H1 (cell line): ENCODE measurements at regions not wholly inside any gene's neighbourhood (a gene's known extent, or its start where the extent isn't known, plus 50 kb on each side); places are given as distances from the start of the nearest gene placed in this dataset.

Experiments used
- CTCF ChIA-PET: fragments of 300-600 bp; sonication (Branson Sonifier 250); formaldehyde crosslinking; loops from one replicate; lab custom pipeline; 2021; ENCODE audit not compliant: partially characterized antibody; lab: Charles Lee
- POLR2A ChIA-PET: fragments of 300-600 bp; sonication (Branson Sonifier 250); formaldehyde crosslinking; loops from one replicate; lab custom pipeline; 2021; ENCODE audit warnings: inconsistent platforms; ENCODE audit not compliant: partially characterized antibody; lab: Charles Lee
- DNase-seq, 2 experiments: peaks; one replicate each; pipeline versions ENCODE4 v3.0.0 to v3.0.0-alpha.2; 2010 to 2022; ENCODE audit warnings: low spot score in 2 of 2, low read depth in 1 of 2, mixed read lengths in 1 of 2
- FAIRE-seq: peaks from 2 replicates; lab custom pipeline; 2011; peaks lifted over from hg19 to GRCh38; lab: Jason Lieb, UNC
- H2AFZ ChIP-seq: 2 replicates; pipeline ENCODE4 v1.8.1; 2012; ENCODE audit warnings: low read length, inconsistent platforms
- H2AK5ac ChIP-seq: 2 replicates; pipeline ENCODE4 v1.6.1; 2013; ENCODE audit warnings: low read depth, low read length
- H2BK120ac ChIP-seq: replicated peaks from 2 replicates; pipeline ENCODE3; 2013; ENCODE audit warnings: low read depth, low read length, inconsistent platforms
- H2BK12ac ChIP-seq: 2 replicates; pipeline ENCODE4 v1.6.1; 2013; ENCODE audit warnings: low read depth, low read length
- H2BK15ac ChIP-seq: 2 replicates; pipeline ENCODE4 v1.6.1; 2013; ENCODE audit warnings: low read length
- H2BK20ac ChIP-seq: 2 replicates; pipeline ENCODE4 v1.6.1; 2013; ENCODE audit warnings: low read length
- H2BK5ac ChIP-seq: 2 replicates; pipeline ENCODE4 v1.6.1; 2013; ENCODE audit warnings: low read depth, low read length
- H3K14ac ChIP-seq: 2 replicates; pipeline ENCODE4 v1.6.1; 2013; ENCODE audit warnings: inconsistent platforms; ENCODE audit not compliant: insufficient read length
- H3K18ac ChIP-seq: 2 replicates; pipeline ENCODE4 v1.6.1; 2013; ENCODE audit warnings: low read length; ENCODE audit errors: extremely low read depth
- H3K23ac ChIP-seq: 2 replicates; pipeline ENCODE4 v1.6.1; 2013; ENCODE audit warnings: inconsistent platforms; ENCODE audit not compliant: insufficient read length
- H3K23me2 ChIP-seq: 2 replicates; pipeline ENCODE4 v1.6.1; 2013; ENCODE audit warnings: low read depth, low read length
- H3K27ac ChIP-seq: 2 replicates; pipeline ENCODE4 v1.6.1; 2011; ENCODE audit warnings: low read depth, low read length, inconsistent platforms
- H3K27me3 ChIP-seq, 4 experiments: replicated peaks in 1 of 4; 1 replicate in 1 of 4; 2 replicates in 3 of 4; pipeline versions ENCODE4 v1.6.1 to v1.8.1; 2011 to 2013; ENCODE audit warnings: low read length in 3 of 4, mild to moderate bottlenecking in 3 of 4, inconsistent platforms in 2 of 4, mixed read lengths in 2 of 4, moderate library complexity in 1 of 4; ENCODE audit not compliant: control insufficient read depth in 3 of 4, insufficient read depth in 3 of 4; ENCODE audit errors: extremely low read depth in 1 of 4
- H3K36me3 ChIP-seq, 4 experiments: 2 replicates each; pipeline versions ENCODE4 v1.6.1 to v1.8.1; 2011 to 2013; ENCODE audit warnings: mild to moderate bottlenecking in 4 of 4, low read length in 3 of 4, moderate library complexity in 2 of 4, control low read depth in 1 of 4, inconsistent platforms in 1 of 4; ENCODE audit not compliant: insufficient read depth in 4 of 4, control insufficient read depth in 2 of 4
- H3K4ac ChIP-seq: replicated peaks from 2 replicates; pipeline ENCODE3; 2013; ENCODE audit warnings: low read length, low read depth, mixed read lengths, inconsistent platforms; ENCODE audit not compliant: insufficient read length
- H3K4me1 ChIP-seq, 4 experiments: replicated peaks in 1 of 4; 1 replicate in 1 of 4; 2 replicates in 3 of 4; pipeline versions ENCODE4 v1.6.1 to v1.8.1; 2011 to 2013; ENCODE audit warnings: low read length in 3 of 4, inconsistent platforms in 2 of 4, mixed read lengths in 1 of 4; ENCODE audit not compliant: insufficient read depth in 4 of 4, control insufficient read depth in 3 of 4
- H3K4me2 ChIP-seq, 2 experiments: 2 replicates each; pipeline versions ENCODE4 v1.6.1 to v1.8.1; 2011 to 2013; ENCODE audit warnings: low read depth in 2 of 2, low read length in 2 of 2, control low read depth in 1 of 2, inconsistent platforms in 1 of 2, mild to moderate bottlenecking in 1 of 2; ENCODE audit not compliant: insufficient read depth in 1 of 2
- H3K4me3 ChIP-seq, 4 experiments: fragments of 200-600, 300-600 bp in 1 of 4; sonication (generic), shearing (Covaris generic), sonication (Bioruptor Twin) in 1 of 4; 2 replicates each; pipeline versions ENCODE4 v1.5.1 to v1.8.1; 2011 to 2016; ENCODE audit warnings: low read length in 4 of 4, low read depth in 3 of 4, control low read depth in 2 of 4, inconsistent platforms in 2 of 4, mild to moderate bottlenecking in 2 of 4, mixed read lengths in 1 of 4, moderate library complexity in 1 of 4; ENCODE audit not compliant: insufficient read depth in 2 of 4; ENCODE audit errors: extremely low read depth in 1 of 4
- H3K56ac ChIP-seq: replicated peaks from 2 replicates; pipeline ENCODE3; 2013; ENCODE audit warnings: low read depth, mild to moderate bottlenecking, mixed read lengths, low read length, inconsistent platforms; ENCODE audit not compliant: insufficient read length
- H3K79me1 ChIP-seq: 2 replicates; pipeline ENCODE4 v1.6.1; 2013; ENCODE audit warnings: low read depth, low read length, control low read depth
- H3K79me2 ChIP-seq, 2 experiments: 2 replicates each; pipeline versions ENCODE4 v1.6.1 to v1.8.1; 2012 to 2013; ENCODE audit warnings: low read length in 2 of 2, mild to moderate bottlenecking in 2 of 2, inconsistent platforms in 1 of 2; ENCODE audit not compliant: insufficient read depth in 2 of 2, control insufficient read depth in 1 of 2
- H3K9ac ChIP-seq, 4 experiments: replicated peaks in 1 of 4; 1 replicate in 1 of 4; 2 replicates in 3 of 4; pipeline versions ENCODE4 v1.6.1 to v1.8.1; 2011 to 2013; ENCODE audit warnings: low read depth in 3 of 4, low read length in 3 of 4, control low read depth in 2 of 4, mild to moderate bottlenecking in 2 of 4, moderate library complexity in 2 of 4, inconsistent platforms in 1 of 4; ENCODE audit errors: extremely low read depth in 1 of 4
- H3K9me3 ChIP-seq, 2 experiments: 2 replicates each; pipeline versions ENCODE4 v1.6.1 to v1.8.1; 2012 to 2013; ENCODE audit warnings: mild to moderate bottlenecking in 2 of 2, moderate library complexity in 2 of 2, control low read depth in 1 of 2, inconsistent platforms in 1 of 2, low read depth in 1 of 2, low read length in 1 of 2, mixed read lengths in 1 of 2; ENCODE audit not compliant: insufficient read depth in 2 of 2
- H4K20me1 ChIP-seq, 2 experiments: replicated peaks in 1 of 2; 2 replicates each; pipeline versions ENCODE3 to v1.8.1; 2011 to 2013; ENCODE audit warnings: inconsistent platforms in 2 of 2, low read length in 2 of 2, mild to moderate bottlenecking in 1 of 2; ENCODE audit not compliant: insufficient read depth in 2 of 2, control insufficient read depth in 1 of 2
- H4K5ac ChIP-seq: 2 replicates; pipeline ENCODE4 v1.6.1; 2013; ENCODE audit warnings: low read length, low read depth, mixed read lengths, inconsistent platforms; ENCODE audit not compliant: insufficient read length
- H4K8ac ChIP-seq: 2 replicates; pipeline ENCODE4 v1.8.0; 2013; ENCODE audit warnings: mild to moderate bottlenecking, moderate library complexity, low read length, inconsistent platforms; ENCODE audit not compliant: insufficient read depth; ENCODE audit errors: extremely low read depth
- H4K91ac ChIP-seq: replicated peaks from 2 replicates; pipeline ENCODE3; 2013; ENCODE audit warnings: low read length, mixed read lengths, inconsistent platforms; ENCODE audit not compliant: insufficient read length
- EP300 ChIP-seq, 2 experiments: IDR thresholded peaks; 1 replicate in 1 of 2; 2 replicates in 1 of 2; pipeline ENCODE4 v1.6.1; 2011 to 2012; ENCODE audit warnings: low read depth in 2 of 2, low read length in 2 of 2, mild to moderate bottlenecking in 2 of 2, borderline replicate concordance in 1 of 2, inconsistent platforms in 1 of 2, moderate library complexity in 1 of 2
- HDAC6 ChIP-seq: IDR thresholded peaks from one replicate; pipeline ENCODE4 v1.7.1; 2012; ENCODE audit warnings: low read depth, mild to moderate bottlenecking, inconsistent platforms, low read length, moderate library complexity
- KDM1A ChIP-seq: fragments of 200-600, 300-600 bp; sonication (generic); IDR thresholded peaks from 2 replicates; pipeline ENCODE4 v1.7.1; 2016; ENCODE audit warnings: mild to moderate bottlenecking, low read length, borderline replicate concordance
- RAD21 ChIP-seq, 2 experiments: IDR thresholded peaks in 1 of 2; conservative IDR thresholded peaks in 1 of 2; 2 replicates each; pipeline ENCODE4 v1.6.1; 2011; ENCODE audit warnings: low read depth in 2 of 2, low read length in 2 of 2, improper control_type of control experiment in 1 of 2, inconsistent platforms in 1 of 2, mild to moderate bottlenecking in 1 of 2, moderate library complexity in 1 of 2
- RXRA ChIP-seq: IDR thresholded peaks from 2 replicates; pipeline ENCODE4 v1.6.1; 2011; ENCODE audit warnings: low read depth, mild to moderate bottlenecking, low read length, moderate library complexity; ENCODE audit not compliant: insufficient read depth
- SP2 ChIP-seq: IDR thresholded peaks from 2 replicates; pipeline ENCODE4 v1.6.1; 2012; ENCODE audit warnings: mild to moderate bottlenecking, low read length, inconsistent platforms
- WGBS, 2 experiments: shearing (Covaris generic) in 1 of 2; methylation state at CpG; one replicate each; pipeline versions ENCODE4 v1.1.6 to v1.1.7; 2013 to 2015; ENCODE audit warnings: low lambda C conversion rate in 2 of 2, mixed read lengths in 2 of 2, inconsistent platforms in 1 of 2, low coverage in 1 of 2, missing lambda C conversion rate in 1 of 2; ENCODE audit not compliant: insufficient replicate concordance in 2 of 2, insufficient coverage in 1 of 2, insufficient read length in 1 of 2; ENCODE audit errors: extremely low coverage in 1 of 2, missing lambda C conversion rate in 1 of 2; 5-methylcytosine and 5-hydroxymethylcytosine counted together
- TF ChIP-seq, protein P1 (sequence below), 3 experiments: IDR thresholded peaks; 1 replicate in 2 of 3; 2 replicates in 1 of 3; pipeline versions ENCODE4 v1.5.1 to v1.6.1; 2011; ENCODE audit warnings: low read length in 3 of 3, mild to moderate bottlenecking in 3 of 3, inconsistent platforms in 2 of 3, low read depth in 1 of 3, moderate library complexity in 1 of 3; ENCODE audit not compliant: insufficient read depth in 1 of 3; ENCODE audit errors: control extremely low read depth in 1 of 3

DNA sequence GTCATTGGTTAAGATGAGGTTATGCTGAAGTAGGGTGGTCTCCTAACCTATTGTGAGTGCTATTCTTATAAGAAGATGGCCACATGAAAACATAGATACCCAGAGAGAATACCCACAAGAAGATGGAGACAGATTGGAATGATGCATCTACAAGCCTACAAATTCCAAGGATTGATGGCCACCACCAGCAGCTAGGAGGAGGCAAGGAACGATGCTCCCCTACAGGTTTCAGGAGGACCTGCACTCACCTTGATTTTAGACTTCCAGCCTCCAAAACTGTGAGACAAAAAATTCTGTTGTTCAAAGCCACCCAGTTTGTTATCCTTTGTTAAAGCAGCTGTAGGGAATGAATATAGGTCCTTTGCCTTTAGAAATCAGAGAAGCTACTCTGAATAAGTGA is 227.4 kb downstream of the NEDD1 start:
- no peak overlapping the region for H3K14ac ChIP-seq
- no peak overlapping the region for H3K9ac ChIP-seq
- 86% methylated on average over 1 of the region's 1 CpG; no CpG with 5 or more reads in 1 of the 2 experiments for WGBS, 2 experiments
- H2BK120ac ChIP-seq: no peak overlapping the region
- no peak overlapping the region for H2AK5ac ChIP-seq
- H3K23me2 ChIP-seq: no peaks in the 10 kb centered on the region
- H3K18ac ChIP-seq: no peak overlapping the region
- CTCF ChIA-PET: interaction anchor here (0.6 to 1.6 kb wide), 11 partner anchors 9 to 826 kb away, joined by 3 to 8 read pairs (median 3); no protein-coding TSS in a partner anchor
- H4K20me1 ChIP-seq: no peaks in the 10 kb centered on the region
- peaks cover 0 to under 1% of the 10 kb centered on the region in 2 experiments; a peak in 1 of 4 replicates for H3K9me3 ChIP-seq
- no peaks in the 10 kb centered on the region for H3K79me2 ChIP-seq
- H4K91ac ChIP-seq: no peak overlapping the region
- no peak overlapping the region for H4K8ac ChIP-seq
- H2BK15ac ChIP-seq: no peak overlapping the region
- H3K36me3 ChIP-seq: 0 out of 8 replicates have a peak, but pooled peaks cover 0 to under 1% (median 0%) of the 10 kb centered on the region in 4 experiments
- peaks cover 4 to 16% (median 10%) of the 10 kb centered on the region in 4 experiments; a peak in 6 of 7 replicates for H3K4me1 ChIP-seq
- no peak overlapping the region for H2AFZ ChIP-seq
- H2BK20ac ChIP-seq: no peak overlapping the region
- no peak overlapping the region for H3K4ac ChIP-seq
- no peak overlapping the region for H3K23ac ChIP-seq
- H4K5ac ChIP-seq: no peak overlapping the region
- no peak overlapping the region for H3K27ac ChIP-seq
- TF ChIP-seq RAD21 (IDR thresholded peaks at IDR 0.05 in 1 of 2, conservative IDR thresholded peaks at IDR 0.05 in 1 of 2; ENCODE audit: low read depth in 2 of 2, low read length in 2 of 2) (peak; percentile 34 to 47), RXRA (no peak), HDAC6 (no peak), SP2 (no peak), EP300 (IDR thresholded peaks at IDR 0.05; ENCODE audit: borderline replicate concordance in 1 of 2, low read depth in 2 of 2, low read length in 2 of 2) (no peak), KDM1A (no peak)
- TF ChIP-seq, protein P1, sequence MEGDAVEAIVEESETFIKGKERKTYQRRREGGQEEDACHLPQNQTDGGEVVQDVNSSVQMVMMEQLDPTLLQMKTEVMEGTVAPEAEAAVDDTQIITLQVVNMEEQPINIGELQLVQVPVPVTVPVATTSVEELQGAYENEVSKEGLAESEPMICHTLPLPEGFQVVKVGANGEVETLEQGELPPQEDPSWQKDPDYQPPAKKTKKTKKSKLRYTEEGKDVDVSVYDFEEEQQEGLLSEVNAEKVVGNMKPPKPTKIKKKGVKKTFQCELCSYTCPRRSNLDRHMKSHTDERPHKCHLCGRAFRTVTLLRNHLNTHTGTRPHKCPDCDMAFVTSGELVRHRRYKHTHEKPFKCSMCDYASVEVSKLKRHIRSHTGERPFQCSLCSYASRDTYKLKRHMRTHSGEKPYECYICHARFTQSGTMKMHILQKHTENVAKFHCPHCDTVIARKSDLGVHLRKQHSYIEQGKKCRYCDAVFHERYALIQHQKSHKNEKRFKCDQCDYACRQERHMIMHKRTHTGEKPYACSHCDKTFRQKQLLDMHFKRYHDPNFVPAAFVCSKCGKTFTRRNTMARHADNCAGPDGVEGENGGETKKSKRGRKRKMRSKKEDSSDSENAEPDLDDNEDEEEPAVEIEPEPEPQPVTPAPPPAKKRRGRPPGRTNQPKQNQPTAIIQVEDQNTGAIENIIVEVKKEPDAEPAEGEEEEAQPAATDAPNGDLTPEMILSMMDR (IDR thresholded peaks at IDR 0.05; ENCODE audit: control extremely low read depth in 1 of 3, insufficient read depth in 1 of 3, low read depth in 1 of 3, low read length in 3 of 3): peak; percentile 40 to 56 (median 54)
- no peak overlapping the region for H3K4me2 ChIP-seq
- H2BK5ac ChIP-seq: no peak overlapping the region
- H2BK12ac ChIP-seq: no peak overlapping the region
- H3K79me1 ChIP-seq: no peaks in the 10 kb centered on the region
- POLR2A ChIA-PET: no interaction called here
- H3K56ac ChIP-seq: no peak overlapping the region
- DNase-seq (no peak), FAIRE-seq (peak; percentile 42)
- no peaks in the 10 kb centered on the region for H3K27me3 ChIP-seq
- no peak overlapping the region for H3K4me3 ChIP-seq
